ENCODE measurements at regions not wholly inside any gene's neighbourhood (a gene's known extent, or its start where the extent isn't known, plus 50 kb on each side); places are given as distances from the start of the nearest gene placed in this dataset.
A peak's percentile ranks its signal among the peaks of the same experiment; 100 is the strongest.

DNA sequence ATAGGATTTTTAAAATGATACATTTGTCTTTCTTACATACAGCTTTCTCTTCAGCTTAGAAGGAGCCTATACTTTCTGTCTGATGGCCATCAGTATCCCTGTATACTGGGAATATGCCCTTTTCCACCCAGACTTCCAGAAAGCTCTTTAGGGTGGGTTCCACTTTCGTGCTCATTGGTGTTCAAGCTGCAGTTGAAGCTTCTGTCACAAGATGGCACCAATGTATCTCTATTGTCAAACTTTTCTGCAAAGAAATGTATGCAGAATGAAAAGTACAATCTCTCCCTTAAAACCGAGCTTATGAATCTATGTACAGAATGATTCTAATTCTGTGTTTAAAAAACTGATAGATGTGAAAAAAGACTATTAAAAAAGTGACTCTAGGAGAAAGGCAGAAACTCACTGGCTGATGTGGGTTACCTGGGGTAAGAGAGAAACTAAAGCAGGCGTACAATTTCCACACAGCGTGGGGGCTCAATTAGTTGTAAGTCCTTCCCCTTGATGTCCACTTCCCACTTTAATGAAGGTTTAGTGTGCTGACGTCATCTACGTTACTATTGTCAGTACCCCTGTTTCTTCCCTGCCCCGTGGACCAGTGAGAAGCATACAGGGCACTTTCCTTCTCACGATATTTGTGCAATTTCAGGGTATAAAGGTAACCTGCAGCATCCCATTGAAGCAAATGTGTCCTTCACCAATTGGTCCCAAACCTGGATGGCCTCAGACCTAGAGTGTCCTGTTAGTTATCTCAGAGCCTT lies 57.3 kb upstream of the TCEAL2 start:
- no peak overlapping the region for H3K4ac ChIP-seq (ENCODE audit: low read depth, low read length)
- H3K4me2 ChIP-seq (ENCODE audit: low read length), result no peak overlapping the region
- H3K9ac ChIP-seq (ENCODE audit: low read length), result no peak overlapping the region
- no peak overlapping the region for H3K27ac ChIP-seq (ENCODE audit: low read depth, low read length)
- H2BK120ac ChIP-seq (ENCODE audit: low read depth, low read length), result no peak overlapping the region
- no CpG with 5 or more reads among the region's 8 CpGs for WGBS (ENCODE audit: extremely low coverage, insufficient coverage, low lambda C conversion rate)
- H3K36me3 ChIP-seq (ENCODE audit: control insufficient read depth, insufficient read depth, low read length), result no peaks in the 10 kb centered on the region
- H2BK15ac ChIP-seq (replicated peaks; ENCODE audit: low read depth), result no peak overlapping the region
- DNase-seq, result peak; percentile 17
- no peak overlapping the region for H2AK5ac ChIP-seq (ENCODE audit: low read length)
- no peak overlapping the region for H4K8ac ChIP-seq (ENCODE audit: low read depth, low read length)
- no peak overlapping the region for H4K5ac ChIP-seq (ENCODE audit: low read length)
- H3K79me2 ChIP-seq (ENCODE audit: control insufficient read depth, insufficient read depth, low read length), result no peaks in the 10 kb centered on the region
- H3K4me3 ChIP-seq (ENCODE audit: low read length), result no peak overlapping the region
- no peaks in the 10 kb centered on the region for H3K79me1 ChIP-seq (ENCODE audit: low read length)
- H3K23ac ChIP-seq (ENCODE audit: low read length), result no peak overlapping the region
- H3K56ac ChIP-seq (ENCODE audit: low read length), result no peak overlapping the region
- no peak overlapping the region for H2BK5ac ChIP-seq (ENCODE audit: low read length)
- no peaks in the 10 kb centered on the region for H3K27me3 ChIP-seq (ENCODE audit: insufficient read depth, low read length, poor library complexity)
- H3K4me1 ChIP-seq (ENCODE audit: control insufficient read depth, low read depth, low read length), result no peaks in the 10 kb centered on the region
- H3K18ac ChIP-seq (ENCODE audit: low read length), result no peak overlapping the region

DNA sequence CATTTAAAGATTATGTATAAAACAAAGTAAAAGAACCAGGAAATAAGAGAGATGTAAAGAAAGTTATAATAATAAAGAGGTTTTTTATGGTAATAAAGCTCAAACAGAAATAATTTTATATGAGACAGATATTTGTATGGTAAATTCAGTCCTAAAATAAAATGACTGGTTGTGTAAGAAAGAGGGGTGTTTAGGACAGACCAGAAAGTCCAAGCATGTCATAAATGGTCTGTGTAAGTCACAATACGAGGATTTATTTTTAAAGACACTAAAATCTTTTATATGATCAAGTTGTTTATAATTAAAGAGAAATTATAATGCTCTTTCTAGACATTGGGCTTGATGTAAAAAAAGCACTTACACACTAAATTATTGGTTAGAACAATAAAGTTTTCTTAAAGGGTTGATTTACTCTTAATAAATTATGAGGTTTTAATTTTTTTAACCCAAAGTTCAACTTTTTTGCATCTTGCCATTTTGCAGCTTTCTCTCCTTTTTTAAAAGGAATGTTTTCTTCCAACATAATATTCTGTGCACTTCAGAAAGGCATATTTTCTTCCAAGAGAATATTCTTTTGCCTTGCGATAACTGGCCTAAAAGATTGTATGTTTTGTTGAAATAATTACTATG lies 61.9 kb upstream of the TCEAL2 start:
- no peak overlapping the region for H4K5ac ChIP-seq (ENCODE audit: low read length)
- H3K4me3 ChIP-seq (ENCODE audit: low read length), result no peak overlapping the region
- H3K9ac ChIP-seq (ENCODE audit: low read length), result no peak overlapping the region
- H3K4me2 ChIP-seq (ENCODE audit: low read length), result no peak overlapping the region
- no peaks in the 10 kb centered on the region for H3K4me1 ChIP-seq (ENCODE audit: control insufficient read depth, low read depth, low read length)
- no peaks in the 10 kb centered on the region for H3K36me3 ChIP-seq (ENCODE audit: control insufficient read depth, insufficient read depth, low read length)
- DNase-seq, result peak; percentile 35
- no peaks in the 10 kb centered on the region for H3K79me2 ChIP-seq (ENCODE audit: control insufficient read depth, insufficient read depth, low read length)
- no peak overlapping the region for H3K56ac ChIP-seq (ENCODE audit: low read length)
- no peaks in the 10 kb centered on the region for H3K27me3 ChIP-seq (ENCODE audit: insufficient read depth, low read length, poor library complexity)
- no peak overlapping the region for H2BK5ac ChIP-seq (ENCODE audit: low read length)
- no peaks in the 10 kb centered on the region for H3K79me1 ChIP-seq (ENCODE audit: low read length)
- H3K23ac ChIP-seq (ENCODE audit: low read length), result no peak overlapping the region
- H4K8ac ChIP-seq (ENCODE audit: low read depth, low read length), result no peak overlapping the region
- no peak overlapping the region for H3K4ac ChIP-seq (ENCODE audit: low read depth, low read length)
- H2AK5ac ChIP-seq (ENCODE audit: low read length), result no peak overlapping the region
- H2BK120ac ChIP-seq (ENCODE audit: low read depth, low read length), result no peak overlapping the region
- no peak overlapping the region for H3K18ac ChIP-seq (ENCODE audit: low read length)
- no CpG with 5 or more reads among the region's 2 CpGs for WGBS (ENCODE audit: extremely low coverage, insufficient coverage, low lambda C conversion rate)
- H3K27ac ChIP-seq (ENCODE audit: low read depth, low read length), result no peak overlapping the region
- H2BK15ac ChIP-seq (replicated peaks; ENCODE audit: low read depth), result no peak overlapping the region

DNA sequence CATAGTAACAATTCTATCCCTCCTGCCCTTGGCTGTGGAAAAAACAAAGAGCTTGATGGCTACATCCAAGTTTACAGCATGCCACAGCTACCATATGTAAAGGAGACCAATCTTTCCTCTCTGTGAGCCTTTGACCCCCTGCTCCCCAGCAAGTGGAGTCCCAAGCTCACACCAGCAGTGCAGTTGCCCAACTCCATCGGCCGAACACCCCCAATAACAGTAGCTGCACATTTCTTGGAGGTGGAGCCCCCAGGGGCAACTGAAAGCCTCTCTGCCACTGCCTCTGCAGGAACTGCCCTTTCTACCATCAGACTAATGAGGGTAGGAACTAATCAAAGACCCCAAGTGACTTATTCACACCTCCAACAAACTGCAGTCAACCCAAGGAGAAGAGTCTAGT lies 81.0 kb upstream of the TCEAL2 start:
- H2BK5ac ChIP-seq (ENCODE audit: low read length), result no peak overlapping the region
- H3K27ac ChIP-seq (ENCODE audit: low read depth, low read length), result no peak overlapping the region
- H3K56ac ChIP-seq (ENCODE audit: low read length), result no peak overlapping the region
- H3K27me3 ChIP-seq (ENCODE audit: insufficient read depth, low read length, poor library complexity), result no peaks in the 10 kb centered on the region
- H3K23ac ChIP-seq (ENCODE audit: low read length), result no peak overlapping the region
- no peak overlapping the region for H4K5ac ChIP-seq (ENCODE audit: low read length)
- H3K4me1 ChIP-seq (ENCODE audit: control insufficient read depth, low read depth, low read length), result no peaks in the 10 kb centered on the region
- H3K79me1 ChIP-seq (ENCODE audit: low read length), result no peaks in the 10 kb centered on the region
- no peak overlapping the region for H3K18ac ChIP-seq (ENCODE audit: low read length)
- no peak overlapping the region for H3K9ac ChIP-seq (ENCODE audit: low read length)
- H3K4me2 ChIP-seq (ENCODE audit: low read length), result no peak overlapping the region
- H4K8ac ChIP-seq (ENCODE audit: low read depth, low read length), result no peak overlapping the region
- no peak overlapping the region for H2BK15ac ChIP-seq (replicated peaks; ENCODE audit: low read depth)
- H2AK5ac ChIP-seq (ENCODE audit: low read length), result no peak overlapping the region
- H3K4me3 ChIP-seq (ENCODE audit: low read length), result no peak overlapping the region
- no CpG with 5 or more reads among the region's 2 CpGs for WGBS (ENCODE audit: extremely low coverage, insufficient coverage, low lambda C conversion rate)
- DNase-seq, result no peak
- H2BK120ac ChIP-seq (ENCODE audit: low read depth, low read length), result no peak overlapping the region
- no peaks in the 10 kb centered on the region for H3K79me2 ChIP-seq (ENCODE audit: control insufficient read depth, insufficient read depth, low read length)
- H3K4ac ChIP-seq (ENCODE audit: low read depth, low read length), result no peak overlapping the region
- H3K36me3 ChIP-seq (ENCODE audit: control insufficient read depth, insufficient read depth, low read length), result no peaks in the 10 kb centered on the region

DNA sequence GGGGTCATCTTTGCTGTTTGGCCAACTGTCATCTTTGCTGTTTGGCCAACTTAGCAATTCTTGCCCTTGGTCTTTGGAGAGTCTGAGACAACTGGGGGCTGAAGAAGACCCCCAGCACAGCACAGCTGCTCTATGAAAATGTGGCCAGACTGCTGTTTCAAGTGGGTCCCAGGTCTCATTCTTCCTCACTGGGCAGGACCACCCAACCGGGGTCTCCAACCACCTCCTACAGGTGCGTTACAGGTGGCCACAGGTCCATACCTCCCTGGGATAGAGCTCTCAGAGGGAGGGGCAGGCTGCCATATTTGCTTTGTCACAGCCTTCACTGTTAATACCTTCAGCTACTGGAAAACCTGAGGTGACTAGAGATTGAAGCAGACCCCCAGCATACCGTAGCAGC lies 82.1 kb upstream of the TCEAL2 start:
- H3K23ac ChIP-seq (ENCODE audit: low read length), result no peak overlapping the region
- H4K5ac ChIP-seq (ENCODE audit: low read length), result no peak overlapping the region
- H3K79me1 ChIP-seq (ENCODE audit: low read length), result no peaks in the 10 kb centered on the region
- no peak overlapping the region for H4K8ac ChIP-seq (ENCODE audit: low read depth, low read length)
- no peak overlapping the region for H2BK15ac ChIP-seq (replicated peaks; ENCODE audit: low read depth)
- H3K4ac ChIP-seq (ENCODE audit: low read depth, low read length), result no peak overlapping the region
- no peak overlapping the region for H2BK120ac ChIP-seq (ENCODE audit: low read depth, low read length)
- WGBS (ENCODE audit: extremely low coverage, insufficient coverage, low lambda C conversion rate), result no CpG with 5 or more reads among the region's 3 CpGs
- H3K4me1 ChIP-seq (ENCODE audit: control insufficient read depth, low read depth, low read length), result no peaks in the 10 kb centered on the region
- no peak overlapping the region for H2AK5ac ChIP-seq (ENCODE audit: low read length)
- no peaks in the 10 kb centered on the region for H3K79me2 ChIP-seq (ENCODE audit: control insufficient read depth, insufficient read depth, low read length)
- DNase-seq, result no peak
- H3K36me3 ChIP-seq (ENCODE audit: control insufficient read depth, insufficient read depth, low read length), result no peaks in the 10 kb centered on the region
- no peak overlapping the region for H3K4me3 ChIP-seq (ENCODE audit: low read length)
- no peak overlapping the region for H3K27ac ChIP-seq (ENCODE audit: low read depth, low read length)
- no peaks in the 10 kb centered on the region for H3K27me3 ChIP-seq (ENCODE audit: insufficient read depth, low read length, poor library complexity)
- no peak overlapping the region for H3K56ac ChIP-seq (ENCODE audit: low read length)
- no peak overlapping the region for H3K4me2 ChIP-seq (ENCODE audit: low read length)
- no peak overlapping the region for H2BK5ac ChIP-seq (ENCODE audit: low read length)
- H3K18ac ChIP-seq (ENCODE audit: low read length), result no peak overlapping the region
- no peak overlapping the region for H3K9ac ChIP-seq (ENCODE audit: low read length)

DNA sequence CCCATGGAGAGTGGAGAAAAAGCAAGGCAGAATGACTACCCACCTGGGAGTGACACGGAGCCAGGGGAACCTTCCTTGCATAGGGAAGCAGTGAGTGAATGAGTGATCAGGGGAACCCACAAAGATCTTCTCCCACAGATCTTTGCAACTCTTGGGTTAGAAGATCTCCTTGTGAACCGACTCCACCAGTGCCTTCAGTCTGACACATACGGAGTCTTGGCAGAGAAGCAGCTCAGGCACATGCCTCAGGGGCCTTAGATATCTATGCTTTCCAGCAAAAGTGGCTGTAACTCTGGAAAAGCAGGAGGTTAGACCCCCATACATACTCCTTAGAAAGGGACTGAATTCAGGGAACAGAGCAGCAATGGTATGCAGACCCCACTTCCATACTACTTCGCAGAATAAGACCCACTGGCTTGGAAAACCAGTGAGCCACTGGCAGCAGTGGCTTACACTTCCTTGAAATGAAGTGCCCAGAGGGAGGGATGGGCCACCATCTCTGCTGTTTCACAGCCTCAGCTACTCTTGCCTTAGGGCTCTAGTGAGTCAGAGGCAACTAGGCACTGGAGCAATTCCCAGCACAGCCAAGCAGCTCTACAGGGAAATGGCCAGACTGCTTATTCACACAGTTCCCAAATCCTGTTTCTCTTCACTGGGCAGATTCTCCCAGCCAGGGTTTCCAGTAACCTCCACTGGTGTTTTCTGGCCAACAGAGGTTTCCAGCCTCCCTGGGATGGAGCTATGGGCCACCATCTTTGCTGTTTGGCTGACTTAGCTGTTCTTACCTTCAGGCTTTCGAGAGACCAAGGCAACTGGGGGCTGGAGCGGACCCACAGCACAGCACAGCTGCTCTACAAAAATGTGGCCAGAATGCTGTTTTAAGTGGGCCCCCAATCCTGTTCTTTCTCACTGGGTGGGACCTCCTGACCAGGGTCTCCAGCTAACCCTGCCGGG lies 82.8 kb upstream of the TCEAL2 start:
- H2BK5ac ChIP-seq (ENCODE audit: low read length), result no peak overlapping the region
- H3K4me2 ChIP-seq (ENCODE audit: low read length), result no peak overlapping the region
- no peak overlapping the region for H3K23ac ChIP-seq (ENCODE audit: low read length)
- no peak overlapping the region for H3K27ac ChIP-seq (ENCODE audit: low read depth, low read length)
- H3K27me3 ChIP-seq (ENCODE audit: insufficient read depth, low read length, poor library complexity), result no peaks in the 10 kb centered on the region
- no peak overlapping the region for H3K56ac ChIP-seq (ENCODE audit: low read length)
- H2BK15ac ChIP-seq (replicated peaks; ENCODE audit: low read depth), result no peak overlapping the region
- no peak overlapping the region for H3K4me3 ChIP-seq (ENCODE audit: low read length)
- H3K79me1 ChIP-seq (ENCODE audit: low read length), result no peaks in the 10 kb centered on the region
- no peak overlapping the region for H2AK5ac ChIP-seq (ENCODE audit: low read length)
- H3K36me3 ChIP-seq (ENCODE audit: control insufficient read depth, insufficient read depth, low read length), result no peaks in the 10 kb centered on the region
- H2BK120ac ChIP-seq (ENCODE audit: low read depth, low read length), result no peak overlapping the region
- no peaks in the 10 kb centered on the region for H3K79me2 ChIP-seq (ENCODE audit: control insufficient read depth, insufficient read depth, low read length)
- no peak overlapping the region for H3K18ac ChIP-seq (ENCODE audit: low read length)
- WGBS (ENCODE audit: extremely low coverage, insufficient coverage, low lambda C conversion rate), result no CpG with 5 or more reads among the region's 7 CpGs
- no peaks in the 10 kb centered on the region for H3K4me1 ChIP-seq (ENCODE audit: control insufficient read depth, low read depth, low read length)
- H4K5ac ChIP-seq (ENCODE audit: low read length), result no peak overlapping the region
- no peak for DNase-seq
- H3K9ac ChIP-seq (ENCODE audit: low read length), result no peak overlapping the region
- no peak overlapping the region for H4K8ac ChIP-seq (ENCODE audit: low read depth, low read length)
- no peak overlapping the region for H3K4ac ChIP-seq (ENCODE audit: low read depth, low read length)
